GM21381 (cell line): ENCODE measurements at regions not wholly inside any gene's neighbourhood (a gene's known extent, or its start where the extent isn't known, plus 50 kb on each side); places are given as distances from the start of the nearest gene placed in this dataset.
"Not testable (repeated sequence)": the region's sequence is repeated elsewhere in the genome, so short reads cannot be mapped to it uniquely, and the experiment has no call there.

Experiments
- ATAC-seq: cut with Tn5 transposase; IDR thresholded peaks from one replicate; pipeline ENCODE4 v1.9.1; 2021; ENCODE audit warnings: mild to moderate bottlenecking, moderate library complexity; ENCODE audit not compliant: unreplicated experiment

- no peak for ATAC-seq
Observed at GRCh38 chrY:3037471-3037870, 102.3 kb downstream of the ZFY start.

GRCh38 chrY:3040415-3040814 is 105.2 kb downstream of the ZFY start:
- ATAC-seq, result no peak

- no peak for ATAC-seq
Observed at GRCh38 chrY:3041985-3042384, 106.8 kb downstream of the ZFY start.

GRCh38 chrY:3042901-3043300 is 107.7 kb downstream of the ZFY start:
- ATAC-seq, result no peak

DNA sequence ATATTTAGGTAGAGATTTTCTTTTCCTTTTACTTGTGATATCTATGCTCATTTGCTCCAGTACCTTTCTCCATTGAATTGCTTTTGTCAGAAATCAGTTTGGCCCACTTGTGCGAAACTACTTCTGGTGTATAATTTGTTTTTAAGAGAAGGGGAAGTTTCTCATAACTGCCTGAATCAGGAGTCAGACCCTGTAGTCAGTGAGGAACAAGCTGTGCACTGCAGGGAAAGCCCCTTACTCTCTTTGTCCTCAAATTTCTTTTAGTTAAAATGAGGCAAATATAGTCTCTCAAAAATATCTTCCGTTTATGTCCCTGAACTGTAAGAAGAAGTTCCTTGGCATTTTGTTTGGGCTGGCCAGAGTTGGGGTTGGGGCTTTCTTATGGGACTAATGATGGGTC is 109.9 kb downstream of the ZFY start:
- ATAC-seq, result no peak

DNA sequence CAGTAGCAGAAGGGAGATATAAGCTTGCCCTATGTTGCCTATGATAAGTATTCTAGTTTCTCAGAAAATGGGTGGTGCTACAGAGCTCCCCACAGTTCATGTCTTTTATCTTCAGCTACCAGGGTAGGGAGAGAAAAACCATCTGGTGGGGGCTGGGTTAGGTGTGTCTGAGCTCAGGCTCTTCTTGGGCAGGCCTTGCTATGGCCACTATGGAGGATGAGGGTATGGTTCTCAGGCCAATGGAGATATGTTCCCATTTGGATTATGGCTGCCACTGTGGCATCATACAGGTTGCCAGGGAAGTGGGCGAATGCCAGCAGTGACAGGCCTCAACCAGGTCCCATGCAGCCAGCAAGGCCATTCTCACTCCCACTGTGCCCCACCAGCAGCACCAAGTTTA is 120.3 kb downstream of the ZFY start:
- ATAC-seq, result not testable (repeated sequence)

DNA sequence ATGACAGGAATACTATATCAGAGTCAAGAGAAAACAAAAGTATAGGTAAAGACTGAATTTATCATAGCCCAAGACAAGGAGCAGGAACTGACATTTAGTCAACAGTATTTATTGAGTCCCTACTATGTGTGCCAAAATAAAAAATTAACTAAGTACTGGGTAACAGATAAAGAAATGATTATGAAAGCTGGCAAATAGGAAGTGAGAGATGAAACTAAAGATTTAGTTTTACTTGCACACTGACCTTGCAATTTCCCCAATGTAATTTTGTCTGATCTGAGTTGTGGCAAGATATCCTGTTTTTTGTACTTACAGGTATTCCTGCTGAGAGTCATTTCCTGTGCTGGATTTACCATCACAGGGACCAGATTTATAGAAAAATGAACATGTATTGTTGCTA is 123.2 kb downstream of the ZFY start:
- ATAC-seq, result peak; percentile 69

GRCh38 chrY:3060671-3061070 is 125.5 kb downstream of the ZFY start:
- not testable (repeated sequence) for ATAC-seq

DNA sequence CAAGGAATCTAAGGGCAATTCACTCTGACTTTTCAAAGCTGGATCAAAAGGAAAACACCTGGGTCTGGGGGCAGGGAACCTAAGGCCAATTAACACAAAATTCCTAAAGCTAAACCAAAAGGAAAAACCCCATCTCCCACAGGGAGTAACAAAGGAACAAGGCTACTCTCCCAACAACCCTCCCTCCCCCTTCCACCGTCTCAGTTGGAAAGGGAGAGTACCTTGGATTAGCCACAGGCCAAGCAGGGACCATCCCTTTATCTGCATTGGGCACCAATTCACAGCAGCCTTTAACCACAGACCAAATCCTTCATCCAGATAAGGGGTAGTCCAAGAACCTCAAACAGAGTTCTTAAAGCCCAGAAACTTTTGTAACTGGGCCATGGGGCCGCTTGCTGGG is 153.0 kb downstream of the ZFY start:
- ATAC-seq, result not testable (repeated sequence)

DNA sequence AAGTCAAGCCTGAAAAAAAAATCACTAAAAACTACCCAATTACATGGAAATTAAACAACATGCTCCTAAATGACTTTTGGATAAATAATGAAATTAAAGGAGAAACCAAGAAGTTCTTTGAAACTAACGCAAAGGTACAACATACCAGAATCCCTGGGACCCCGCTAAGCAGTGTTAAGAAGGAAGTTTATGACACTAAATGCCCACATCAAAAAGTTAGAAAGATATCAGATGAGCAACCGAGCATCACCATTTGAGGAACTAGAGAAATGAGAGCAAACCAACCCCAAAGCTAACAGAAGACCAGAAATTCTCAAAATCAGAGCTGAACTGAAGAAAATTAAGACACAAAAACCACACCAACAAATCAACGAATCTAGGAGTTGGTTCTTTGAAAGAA is 173.5 kb downstream of the ZFY start:
- ATAC-seq, result not testable (repeated sequence)

GRCh38 chrY:3120234-3120633 is 185.1 kb downstream of the ZFY start:
- ATAC-seq, result peak; percentile 82

DNA sequence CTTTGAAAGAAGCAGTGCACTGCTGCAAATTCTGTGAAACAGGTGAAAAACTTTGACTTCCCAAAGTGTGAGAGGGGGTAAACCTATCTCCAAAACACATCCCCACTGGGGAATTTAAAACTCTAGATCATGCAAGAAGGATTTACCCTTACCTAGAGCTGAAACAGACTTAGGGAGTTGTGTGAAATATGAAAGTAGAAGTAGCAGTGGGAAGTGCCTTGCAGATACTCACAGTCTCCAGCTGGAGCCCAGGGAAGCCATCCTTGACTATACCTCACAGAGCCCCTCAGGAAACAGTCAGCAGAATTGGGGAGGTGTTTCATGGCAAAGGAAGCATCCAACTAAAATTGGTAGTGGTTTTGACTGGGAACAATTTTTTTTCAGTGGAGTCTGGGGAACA is 185.5 kb downstream of the ZFY start:
- peak; percentile 50 for ATAC-seq

DNA sequence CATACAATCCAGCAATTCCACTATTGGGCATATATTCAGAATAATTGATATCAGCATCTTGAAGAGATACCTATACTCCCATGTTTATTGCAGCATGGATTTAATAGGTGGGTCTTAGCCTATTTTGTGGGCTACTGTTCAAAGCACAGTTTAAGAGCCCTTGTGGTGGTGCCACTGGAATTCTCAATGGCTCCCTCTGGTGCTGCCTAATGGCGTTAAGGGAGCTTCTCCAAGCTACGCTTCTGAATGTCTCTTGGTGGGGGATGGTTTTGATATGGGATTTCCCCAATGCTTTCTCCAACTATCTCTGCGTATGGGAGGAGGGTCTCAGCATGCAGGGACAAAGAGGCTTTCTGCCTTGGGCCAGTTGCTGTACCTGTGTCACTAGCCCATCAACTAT is 188.3 kb downstream of the ZFY start:
- not testable (repeated sequence) for ATAC-seq

DNA sequence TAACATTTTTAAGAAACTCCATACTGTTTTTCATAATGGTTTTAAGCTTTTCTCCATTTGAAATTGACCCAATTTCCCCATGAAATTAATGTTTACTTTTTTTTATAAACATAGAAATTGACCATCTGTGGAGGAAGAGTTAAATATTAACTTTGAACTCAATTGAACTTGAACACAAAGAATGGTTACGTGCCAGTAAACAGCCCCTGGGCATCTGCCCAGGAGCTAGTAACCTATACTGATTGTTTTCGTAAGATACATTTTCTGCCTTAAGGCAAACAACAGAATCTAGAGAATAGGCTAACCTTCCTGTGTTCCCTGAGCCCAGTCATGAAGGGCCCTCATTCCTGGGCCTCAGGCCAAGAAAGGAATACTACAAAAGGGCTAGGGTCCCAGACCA is 235.9 kb downstream of the ZFY start:
- ATAC-seq, result not testable (repeated sequence)

- not testable (repeated sequence) for ATAC-seq
Observed at GRCh38 chrY:3195035-3195434, 259.9 kb downstream of the ZFY start.

DNA sequence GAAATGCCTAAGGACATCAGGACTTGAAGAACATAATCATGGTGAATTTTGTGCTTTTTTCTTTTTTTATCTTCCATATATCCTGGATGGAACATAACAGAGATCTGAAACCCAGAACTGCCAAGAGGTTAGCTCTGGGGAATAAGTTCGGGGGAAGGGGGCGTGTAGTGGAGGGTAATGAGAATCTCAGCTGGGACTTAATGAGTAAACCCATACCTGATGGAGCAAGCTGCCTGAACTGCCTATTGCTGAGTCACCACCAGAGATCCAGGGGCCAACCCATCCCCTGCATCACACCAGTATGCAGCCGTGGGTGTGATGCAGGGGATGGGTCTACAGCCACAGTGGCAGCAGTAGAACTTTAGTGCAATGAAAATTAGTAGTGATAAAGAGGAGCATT is 267.1 kb downstream of the ZFY start:
- not testable (repeated sequence) for ATAC-seq

GRCh38 chrY:3206733-3207132 is 271.6 kb downstream of the ZFY start:
- ATAC-seq, result not testable (repeated sequence)

- ATAC-seq, result not testable (repeated sequence)
Observed at GRCh38 chrY:3213183-3213582, 278.0 kb downstream of the ZFY start.

- ATAC-seq, result not testable (repeated sequence)
Observed at GRCh38 chrY:3218134-3218533, 283.0 kb downstream of the ZFY start.

GRCh38 chrY:3218559-3218958 is 283.4 kb downstream of the ZFY start:
- ATAC-seq, result not testable (repeated sequence)

- ATAC-seq, result not testable (repeated sequence)
Observed at GRCh38 chrY:3262911-3263310, 316.0 kb upstream of the TGIF2LY start.

DNA sequence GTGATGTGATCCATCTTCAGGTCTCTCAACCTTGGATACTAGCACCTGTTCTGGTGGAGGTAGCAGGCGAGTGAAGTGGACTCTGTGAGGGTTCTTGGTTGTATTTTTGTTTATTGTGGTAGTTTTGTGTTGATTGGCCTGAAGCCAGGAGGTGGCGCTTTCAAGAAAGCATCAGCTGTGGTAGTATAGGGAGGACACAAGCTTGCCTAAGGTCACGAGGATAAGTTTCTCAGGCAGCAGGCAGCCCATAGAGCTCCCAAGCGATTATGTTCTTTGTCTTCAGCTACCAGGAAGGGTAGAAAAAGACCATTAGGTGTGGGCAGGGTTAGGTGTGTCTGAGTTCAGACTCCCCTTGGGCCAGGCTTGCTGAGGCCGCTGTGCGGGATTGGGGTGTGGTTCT is 290.8 kb upstream of the TGIF2LY start:
- not testable (repeated sequence) for ATAC-seq

GRCh38 chrY:3297235-3297634 is 281.6 kb upstream of the TGIF2LY start:
- ATAC-seq, result not testable (repeated sequence)

- not testable (repeated sequence) for ATAC-seq
Observed at GRCh38 chrY:3319988-3320387, 258.9 kb upstream of the TGIF2LY start.
